ENCODE measurements at regions not wholly inside any gene's neighbourhood (a gene's known extent, or its start where the extent isn't known, plus 50 kb on each side); places are given as distances from the start of the nearest gene placed in this dataset.

GRCh38 chr3:187975561-187976364 lies 178.2 kb upstream of the LPP start:
- TF ChIP-seq CTCF (conservative IDR thresholded peaks at IDR 0.05; ENCODE audit: low read depth, low read length), result no peak
- no peak for TF ChIP-seq RAD21 (IDR thresholded peaks at IDR 0.05; ENCODE audit: low read length)
- no peak for TF ChIP-seq USF2 (IDR thresholded peaks at IDR 0.05; ENCODE audit: low read depth, low read length)
- TF ChIP-seq POLR2A (IDR thresholded peaks at IDR 0.05; ENCODE audit: low read depth, low read length), result no peak
- no peak for TF ChIP-seq RFX5 (IDR thresholded peaks at IDR 0.05; ENCODE audit: low read depth, low read length)
- TF ChIP-seq MXI1 (IDR thresholded peaks at IDR 0.05; ENCODE audit: borderline replicate concordance, low read depth, low read length), result no peak
- no peak for TF ChIP-seq FOS (IDR thresholded peaks at IDR 0.05; ENCODE audit: low read depth, low read length)
- TF ChIP-seq BHLHE40 (IDR thresholded peaks at IDR 0.05; ENCODE audit: low read depth, low read length), result no peak
- TF ChIP-seq NFE2L2 (IDR thresholded peaks at IDR 0.05; ENCODE audit: low read depth, low read length), result no peak
- TF ChIP-seq RCOR1 (IDR thresholded peaks at IDR 0.05; ENCODE audit: insufficient replicate concordance, low read length), result no peak
- TF ChIP-seq MAFK (IDR thresholded peaks at IDR 0.05; ENCODE audit: low read depth, low read length), result no peak

Measured in IMR-90 (cell line).